T-helper 22 cell (primary cell): ENCODE measurements at regions not wholly inside any gene's neighbourhood (a gene's known extent, or its start where the extent isn't known, plus 50 kb on each side); places are given as distances from the start of the nearest gene placed in this dataset.

Source experiments
- DNase-seq: peaks from one replicate; pipeline ENCODE4 v3.0.0-alpha.2; 2020; ENCODE audit warnings: low read depth

DNA sequence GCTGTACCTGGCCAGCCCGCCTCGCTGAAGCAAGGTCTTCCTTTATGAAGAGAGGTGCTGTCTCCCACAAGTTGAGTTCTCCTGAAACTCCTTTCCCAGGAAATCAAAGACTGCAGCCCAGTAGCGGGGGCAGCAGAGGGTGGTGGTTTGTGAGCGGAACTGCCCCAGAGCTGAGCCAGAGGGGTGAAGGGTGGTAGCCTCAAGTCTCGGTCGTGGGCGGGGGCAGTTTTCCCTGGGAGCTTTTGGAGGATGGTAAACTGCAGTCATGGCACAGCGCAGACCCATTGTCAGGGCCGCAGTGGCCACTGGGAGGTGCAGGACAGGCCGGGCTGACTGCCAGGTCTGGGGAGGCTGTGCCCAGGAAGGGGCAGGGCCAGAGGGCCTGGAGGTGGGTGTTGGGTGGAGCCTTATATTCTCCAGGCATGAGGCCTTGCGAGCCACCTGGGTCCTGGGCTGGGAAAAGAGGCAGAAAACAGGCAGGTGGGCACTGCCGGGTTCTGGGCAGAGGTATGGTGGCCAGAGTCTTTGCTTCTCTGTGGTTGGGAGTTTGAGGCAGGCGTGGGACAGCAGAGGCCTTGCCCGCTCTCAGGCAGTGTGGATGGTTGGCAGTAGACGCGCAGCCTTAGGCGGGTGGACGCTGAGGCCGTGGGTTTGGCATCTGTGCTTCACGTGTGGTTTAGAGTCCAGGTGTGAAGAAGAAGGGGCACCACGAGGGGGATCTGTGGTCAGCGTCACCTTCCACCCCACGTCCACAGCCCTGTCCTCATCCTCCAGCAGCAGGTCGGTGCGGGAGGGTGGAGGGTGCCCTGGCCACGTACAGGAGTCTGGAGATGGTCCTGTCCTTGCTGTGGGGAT is 1176.4 kb downstream of the BRD1 start:
- DNase-seq, result no peak

DNA sequence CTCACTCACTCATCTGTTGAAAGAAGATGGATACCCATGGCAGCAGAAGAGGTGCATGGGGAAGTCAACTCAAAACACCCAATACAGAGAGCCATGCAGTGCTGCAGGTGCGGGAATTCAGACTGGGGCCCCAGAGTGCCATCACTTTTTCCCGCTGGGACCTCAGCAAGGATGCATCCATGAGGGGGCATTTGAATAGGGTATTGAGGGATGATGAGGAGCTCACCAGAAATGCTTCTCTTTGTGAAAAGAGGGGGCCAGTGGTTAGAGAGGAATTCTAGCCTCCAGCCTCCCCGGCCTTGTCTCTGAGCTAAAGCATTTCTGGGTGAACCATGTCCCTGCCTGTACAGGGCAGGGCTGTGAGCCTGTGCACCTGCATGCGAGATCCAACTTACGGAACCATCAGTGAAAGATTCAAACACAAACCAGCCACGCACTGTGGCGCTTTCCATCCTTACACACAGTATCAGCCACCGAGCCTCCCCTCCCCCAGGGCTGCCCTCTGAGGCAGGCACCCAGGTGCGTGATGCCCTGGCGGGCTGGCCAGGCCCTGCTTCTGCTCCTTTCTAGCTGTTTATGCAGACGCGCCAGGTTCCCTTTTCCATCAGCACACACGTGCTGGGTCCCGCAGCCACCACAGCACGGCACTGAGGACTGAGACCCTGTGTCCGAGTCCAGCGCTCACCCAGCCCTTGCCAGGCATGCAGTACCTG is 1177.2 kb downstream of the BRD1 start:
- DNase-seq, result no peak

DNA sequence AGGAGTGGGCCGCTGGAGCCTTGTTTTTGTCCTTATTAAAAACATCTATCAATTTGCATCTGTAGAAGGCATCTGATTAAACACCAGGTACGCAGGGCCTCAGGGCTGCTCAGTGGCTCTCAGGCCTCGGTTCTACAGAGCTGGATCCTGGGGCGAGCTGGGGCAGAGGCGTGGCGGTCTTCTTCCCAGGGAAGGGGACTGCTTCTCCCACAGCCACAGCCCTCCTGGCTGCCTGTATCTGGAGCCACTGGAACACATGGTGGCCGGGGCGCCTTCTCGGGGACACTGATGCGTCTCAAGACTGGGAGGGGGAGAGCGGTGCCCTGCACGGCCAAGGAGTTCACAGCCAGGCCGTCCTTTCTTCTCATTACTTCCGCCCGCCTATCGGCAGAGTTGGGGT is 1178.2 kb downstream of the BRD1 start:
- no peak for DNase-seq

DNA sequence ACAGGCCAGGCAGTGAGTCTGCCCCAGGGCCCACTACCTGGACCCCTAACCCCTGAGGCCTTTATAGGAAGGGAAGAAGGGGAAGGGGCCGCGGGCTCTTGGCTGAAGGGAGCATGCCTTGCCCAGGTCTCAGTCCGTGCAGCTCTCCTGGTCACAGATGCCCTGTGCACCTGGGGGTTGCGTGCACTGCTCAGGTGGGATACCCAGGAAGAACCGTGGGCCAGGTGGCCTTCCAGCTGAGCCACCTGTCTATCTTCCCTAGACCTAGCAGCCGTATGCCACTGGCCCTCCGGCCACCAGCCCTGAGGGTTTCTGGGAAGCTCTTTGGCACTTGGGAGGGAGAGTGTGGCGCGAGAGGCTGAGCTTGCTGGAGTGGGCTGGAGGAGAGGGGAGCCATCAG is 1178.6 kb downstream of the BRD1 start:
- DNase-seq, result no peak

DNA sequence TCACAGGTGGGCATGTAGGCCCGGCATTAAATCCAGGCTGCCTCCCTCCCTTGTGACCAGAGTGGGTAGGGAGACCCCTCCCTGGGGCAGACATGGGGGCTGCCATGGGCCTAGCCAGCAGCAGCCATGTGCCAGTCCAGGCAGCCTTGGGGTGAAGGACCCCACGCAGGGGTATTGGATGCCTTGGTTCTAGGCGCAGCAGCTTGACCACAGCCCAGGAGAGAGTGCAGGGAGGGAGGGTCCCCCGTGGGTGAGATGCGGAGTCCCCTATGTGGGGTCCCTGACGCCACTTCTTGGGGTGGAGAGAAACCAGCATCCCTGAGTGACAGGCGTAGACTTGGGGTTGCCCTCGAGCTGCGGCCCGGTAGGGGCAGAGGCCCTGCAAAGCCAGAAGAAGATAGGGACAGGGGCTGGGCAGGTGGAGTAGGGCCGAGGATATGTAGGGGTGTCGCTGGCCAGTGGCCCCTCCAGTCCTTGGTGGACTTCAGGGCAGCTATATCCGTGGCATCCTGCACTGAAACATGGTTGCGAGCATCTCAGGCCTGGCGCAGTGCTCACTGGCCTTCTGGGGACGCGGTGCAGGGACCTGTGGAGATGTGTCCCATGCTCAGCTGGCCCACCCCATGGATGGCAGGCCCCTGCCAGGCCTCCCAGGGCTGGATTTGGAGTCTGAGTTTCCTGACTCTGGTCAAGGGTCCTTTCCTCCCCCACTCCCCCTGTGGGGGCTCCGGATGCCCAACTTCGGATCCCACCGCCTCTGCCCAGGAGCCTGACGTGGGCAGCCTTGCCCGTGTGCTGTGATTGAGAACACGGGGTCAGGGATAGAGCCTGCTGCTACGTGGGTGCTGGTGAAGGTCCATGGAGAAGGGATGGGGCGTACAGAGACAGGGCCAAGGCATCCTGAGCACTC is 1179.8 kb downstream of the BRD1 start:
- no peak for DNase-seq

DNA sequence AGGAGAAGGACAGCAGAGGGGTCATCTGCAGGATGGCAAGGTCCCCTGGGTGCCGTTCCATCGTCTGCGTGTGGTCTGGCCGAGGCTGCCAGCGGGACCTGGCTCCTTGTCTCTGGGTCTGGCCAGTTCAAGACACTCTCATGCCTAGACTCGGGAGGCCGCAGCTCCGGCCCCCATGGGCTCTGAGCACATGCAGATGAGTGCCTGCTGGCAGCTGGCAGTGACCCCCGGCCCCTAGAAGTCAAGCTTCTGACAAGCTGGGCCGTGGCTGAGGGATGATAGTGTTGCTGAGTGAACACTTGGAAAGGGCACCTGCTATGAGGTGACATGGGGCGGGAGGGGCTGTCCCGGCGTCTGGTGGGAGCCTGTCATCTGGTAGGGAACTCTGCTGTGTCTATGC is 1180.6 kb downstream of the BRD1 start:
- DNase-seq, result no peak

DNA sequence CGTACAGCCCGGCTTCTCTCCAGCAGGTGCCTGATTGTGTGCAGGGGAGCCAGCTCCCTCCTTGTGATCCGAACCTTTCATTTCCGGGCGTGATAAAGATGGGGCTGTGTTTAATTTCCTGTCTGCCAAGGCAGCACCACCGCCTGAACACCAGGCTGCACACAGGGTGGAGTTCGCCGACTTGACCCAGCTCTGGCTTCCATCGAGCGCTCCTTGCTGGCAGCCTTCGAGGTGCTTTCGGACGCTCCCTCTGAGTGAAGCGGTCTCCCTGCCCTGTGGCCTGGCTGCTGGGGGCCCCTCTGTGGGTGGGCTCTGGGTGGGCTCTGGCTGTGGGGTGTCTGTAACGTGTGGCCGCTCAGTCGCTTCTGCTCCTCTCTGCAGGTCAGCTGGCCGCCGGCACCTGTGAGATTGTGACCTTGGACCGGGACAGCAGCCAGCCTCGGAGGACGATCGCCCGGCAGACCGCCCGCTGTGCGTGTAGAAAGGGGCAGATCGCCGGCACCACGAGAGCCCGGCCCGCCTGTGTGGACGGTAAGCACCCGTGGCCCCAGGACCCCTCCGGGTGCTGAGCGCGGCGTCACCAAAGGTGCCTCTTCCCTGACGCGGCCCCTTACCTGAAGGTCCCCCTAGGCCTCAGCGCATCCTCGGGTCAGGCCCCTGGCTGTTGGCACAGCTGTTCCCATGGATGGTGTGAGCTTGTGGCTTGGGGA is 1181.3 kb downstream of the BRD1 start:
- no peak for DNase-seq

DNA sequence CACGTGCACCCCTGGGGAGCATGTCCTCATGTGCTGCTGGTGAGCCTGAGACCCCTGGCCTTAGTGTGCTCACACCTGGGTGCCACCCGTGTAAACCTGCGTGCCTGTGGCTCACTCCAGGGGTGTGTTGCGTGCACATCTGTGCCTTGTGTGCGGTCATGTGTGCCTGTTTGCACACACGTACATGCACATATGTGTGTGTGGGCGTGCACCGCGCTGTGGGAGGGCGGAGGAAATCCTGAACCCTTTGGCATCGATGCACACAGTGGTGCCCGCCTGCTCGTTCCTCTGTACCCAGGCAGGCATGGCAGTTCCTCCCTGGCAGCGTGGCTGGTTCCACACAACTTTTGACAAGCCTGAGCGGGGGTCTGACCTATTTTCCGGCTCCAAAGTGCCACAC is 1181.9 kb downstream of the BRD1 start:
- DNase-seq, result no peak

DNA sequence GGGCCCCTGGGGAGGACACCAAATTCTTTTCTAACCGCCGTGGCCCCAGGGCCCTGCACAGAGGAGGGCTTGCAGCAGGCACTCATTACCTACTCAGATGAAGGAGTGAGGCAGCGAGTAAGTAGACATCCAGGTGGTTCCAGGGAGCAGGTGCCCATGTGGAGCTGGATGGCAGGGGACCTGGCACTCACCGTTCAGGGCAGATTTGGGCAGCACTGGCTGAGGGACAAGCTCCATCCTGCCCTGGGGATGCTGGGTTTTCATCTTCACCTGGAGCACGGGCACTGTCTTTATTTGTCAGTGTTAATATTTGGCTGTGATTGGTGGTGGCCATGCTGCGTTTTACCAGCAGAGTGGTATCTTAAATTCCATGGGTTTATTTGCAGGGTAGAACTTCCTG is 1182.7 kb downstream of the BRD1 start:
- no peak for DNase-seq

DNA sequence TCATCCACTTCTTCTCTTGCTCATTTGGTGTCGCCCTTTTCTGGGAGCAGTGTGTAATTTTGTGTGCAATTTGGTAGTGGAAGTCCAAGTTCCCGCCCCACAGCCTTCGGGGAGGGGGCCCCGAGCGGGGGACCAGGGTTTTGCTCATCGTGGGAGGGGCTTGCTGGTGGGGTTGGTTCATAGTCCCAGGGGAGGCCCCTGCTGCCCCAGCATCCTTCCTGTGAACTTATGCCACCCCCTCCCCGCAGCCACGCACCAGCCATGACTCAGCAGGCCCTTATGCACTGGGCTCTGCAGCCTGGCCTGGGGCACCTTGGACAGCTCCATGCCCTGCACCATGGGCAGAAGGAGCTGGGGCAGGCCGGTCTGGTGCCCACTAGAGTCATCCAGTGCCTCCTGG is 1183.6 kb downstream of the BRD1 start:
- DNase-seq, result no peak

DNA sequence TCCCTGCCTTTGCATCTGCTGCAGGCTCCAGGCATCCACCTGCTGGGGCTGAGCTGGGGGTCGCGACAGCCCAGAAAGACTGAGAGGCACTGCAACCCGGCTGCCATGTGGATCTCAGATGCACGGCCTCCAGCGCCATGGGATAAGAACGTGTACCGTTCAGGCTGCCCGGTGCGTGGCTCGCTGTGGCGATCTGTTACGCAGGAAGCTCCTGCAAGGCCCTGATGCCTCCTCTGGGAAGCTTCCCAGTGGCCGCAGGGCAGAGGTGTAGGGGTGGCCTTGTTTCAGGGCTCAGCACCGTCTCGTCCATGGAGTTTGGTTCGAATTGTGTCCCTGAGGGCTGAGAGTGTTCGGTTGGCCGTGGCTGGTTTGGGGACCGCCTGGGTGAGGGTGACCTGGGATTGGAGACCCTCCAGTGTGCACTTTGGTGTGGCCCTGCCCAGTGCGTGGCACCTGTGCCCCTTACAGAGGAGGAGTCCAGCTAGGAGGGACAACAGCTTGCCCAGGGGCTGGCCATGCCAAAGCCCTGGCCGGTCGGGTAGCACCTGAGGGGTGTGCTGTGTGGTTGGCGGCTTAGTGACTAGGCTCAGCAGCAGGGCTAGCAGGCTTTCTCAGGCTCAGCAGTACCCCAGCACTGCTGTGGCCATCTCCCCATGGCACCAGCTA is 1184.5 kb downstream of the BRD1 start:
- DNase-seq, result no peak

DNA sequence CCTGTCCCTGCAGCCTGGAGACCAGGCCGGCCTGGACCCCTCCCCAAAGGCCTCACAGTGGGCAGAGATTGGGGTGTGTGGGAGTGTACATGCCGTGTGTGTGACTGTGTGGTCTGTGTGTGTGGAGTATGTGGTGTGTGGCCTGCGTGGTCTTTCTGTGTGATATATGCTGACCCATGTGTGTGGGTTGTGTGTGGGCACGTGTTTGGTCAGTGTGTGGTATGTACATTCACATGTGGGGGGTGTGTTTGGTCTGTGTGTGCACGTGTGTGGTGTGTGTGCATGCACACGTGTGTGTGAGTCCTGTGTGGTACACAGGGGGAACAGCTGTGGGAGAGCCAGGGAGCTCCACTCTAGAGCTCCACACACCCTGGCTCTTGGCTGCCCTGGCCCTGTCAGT is 1185.1 kb downstream of the BRD1 start:
- DNase-seq, result no peak

DNA sequence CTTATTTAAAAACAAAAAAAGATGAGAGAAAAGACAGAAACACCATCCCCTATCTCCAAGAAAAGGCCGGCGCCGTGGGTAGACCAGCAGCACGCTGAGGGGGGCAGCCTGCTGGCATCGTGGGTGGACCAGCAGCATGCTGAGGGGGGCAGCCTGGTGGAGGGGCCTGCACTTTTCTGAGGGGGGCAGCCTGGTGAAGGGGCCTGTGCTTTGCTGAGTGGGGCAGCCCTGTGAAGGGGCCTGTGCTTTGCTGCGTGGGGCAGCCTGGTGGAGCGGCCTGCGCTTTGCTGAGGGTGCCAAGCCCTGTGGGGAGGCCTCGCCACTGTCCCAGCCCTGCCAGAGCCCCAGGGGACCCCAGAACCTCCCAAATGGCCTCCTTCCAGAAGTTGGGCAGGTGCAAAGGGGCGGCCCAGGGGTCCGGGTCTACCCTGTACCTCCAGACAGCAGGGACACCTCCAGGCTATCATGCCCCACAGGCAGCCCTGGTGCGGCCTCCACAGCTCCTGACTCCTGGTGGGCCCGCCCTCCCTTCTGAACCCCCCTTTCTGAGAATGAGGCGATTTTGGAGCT is 1185.7 kb downstream of the BRD1 start:
- DNase-seq, result no peak

DNA sequence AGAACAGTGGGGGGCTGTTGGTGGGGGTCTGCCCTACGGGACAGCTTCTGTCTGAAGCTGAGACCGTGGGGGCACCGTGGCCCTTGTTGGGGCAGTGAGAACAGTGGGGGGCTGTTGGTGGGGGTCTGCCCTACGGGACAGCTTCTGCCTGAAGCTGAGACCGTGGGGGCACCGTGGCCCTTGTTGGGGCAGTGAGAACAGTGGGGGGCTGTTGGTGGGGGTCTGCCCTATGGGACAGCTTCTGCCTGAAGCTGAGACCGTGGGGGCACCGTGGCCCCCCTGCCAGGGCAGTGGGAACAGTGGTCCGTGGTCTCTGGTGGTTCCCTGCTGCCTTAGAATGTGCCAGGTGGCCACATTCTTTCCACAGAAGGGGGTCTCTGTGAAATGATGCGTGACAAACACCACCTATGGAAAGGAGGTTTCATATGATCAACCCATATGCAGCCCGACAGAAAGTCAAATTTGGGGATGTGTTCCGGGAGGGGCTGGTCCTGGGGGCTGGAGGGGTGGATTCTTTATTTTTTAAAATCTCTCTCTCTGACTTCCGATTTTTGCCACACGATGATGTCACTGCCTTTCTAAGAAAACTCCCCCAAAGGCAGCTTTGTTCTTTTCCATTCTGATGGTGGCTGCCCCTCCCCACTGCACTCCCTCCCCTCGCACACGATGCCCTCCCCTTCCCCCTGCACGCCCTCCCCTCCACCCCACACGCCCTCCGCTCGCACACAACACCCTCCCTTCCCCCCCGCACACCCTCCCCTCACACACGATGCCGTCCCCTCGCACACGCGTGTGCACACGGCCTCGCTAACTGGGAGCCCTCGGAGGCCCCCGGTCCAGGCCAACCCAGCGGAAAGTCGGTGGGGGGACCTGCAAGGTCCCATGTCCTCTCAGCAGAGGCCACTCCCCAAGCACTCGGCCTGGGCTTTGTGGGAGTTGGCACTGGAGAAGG is 1186.5 kb downstream of the BRD1 start:
- no peak for DNase-seq

DNA sequence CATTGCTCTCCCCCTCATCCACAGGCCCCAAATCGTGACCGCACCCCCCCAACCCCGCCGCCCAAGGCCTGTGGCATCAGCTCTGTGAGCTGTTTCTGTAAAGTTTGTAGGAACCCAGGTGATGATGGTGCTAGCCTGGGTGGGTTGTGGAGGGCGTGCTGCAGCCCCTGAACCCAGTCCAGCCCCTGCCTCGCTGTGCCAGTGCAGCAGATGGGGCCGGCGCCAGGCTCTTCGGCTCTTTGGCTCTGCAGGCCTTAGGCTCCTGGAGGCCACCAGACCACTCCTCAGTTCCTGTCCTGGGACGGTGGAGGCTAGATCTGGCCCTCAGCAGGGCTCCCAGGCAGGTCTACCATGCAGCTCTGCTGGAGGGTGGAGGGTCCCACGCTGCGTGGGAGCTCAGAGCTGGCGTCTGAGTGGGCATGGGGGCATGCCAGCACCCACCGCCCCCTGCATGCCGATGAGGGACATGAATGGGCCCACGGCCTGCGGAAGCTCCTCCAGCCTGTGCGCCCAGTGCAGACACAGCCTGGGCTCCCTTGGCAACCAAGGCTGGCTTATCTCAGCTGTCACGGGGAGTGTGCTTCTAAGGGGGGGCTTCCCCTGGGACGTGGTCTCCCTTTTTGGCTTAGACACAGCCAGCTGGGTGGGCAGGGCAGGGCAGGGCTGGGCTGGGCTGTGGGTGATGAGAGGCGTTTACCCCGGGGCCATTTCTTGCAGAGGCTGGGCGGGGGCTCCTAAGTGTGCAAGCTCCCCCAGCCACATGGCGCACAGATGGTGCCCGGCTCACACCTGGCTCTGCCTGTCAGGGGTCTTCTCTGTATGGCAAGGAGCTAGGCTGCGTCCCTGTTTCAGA is 1187.6 kb downstream of the BRD1 start:
- DNase-seq, result no peak

DNA sequence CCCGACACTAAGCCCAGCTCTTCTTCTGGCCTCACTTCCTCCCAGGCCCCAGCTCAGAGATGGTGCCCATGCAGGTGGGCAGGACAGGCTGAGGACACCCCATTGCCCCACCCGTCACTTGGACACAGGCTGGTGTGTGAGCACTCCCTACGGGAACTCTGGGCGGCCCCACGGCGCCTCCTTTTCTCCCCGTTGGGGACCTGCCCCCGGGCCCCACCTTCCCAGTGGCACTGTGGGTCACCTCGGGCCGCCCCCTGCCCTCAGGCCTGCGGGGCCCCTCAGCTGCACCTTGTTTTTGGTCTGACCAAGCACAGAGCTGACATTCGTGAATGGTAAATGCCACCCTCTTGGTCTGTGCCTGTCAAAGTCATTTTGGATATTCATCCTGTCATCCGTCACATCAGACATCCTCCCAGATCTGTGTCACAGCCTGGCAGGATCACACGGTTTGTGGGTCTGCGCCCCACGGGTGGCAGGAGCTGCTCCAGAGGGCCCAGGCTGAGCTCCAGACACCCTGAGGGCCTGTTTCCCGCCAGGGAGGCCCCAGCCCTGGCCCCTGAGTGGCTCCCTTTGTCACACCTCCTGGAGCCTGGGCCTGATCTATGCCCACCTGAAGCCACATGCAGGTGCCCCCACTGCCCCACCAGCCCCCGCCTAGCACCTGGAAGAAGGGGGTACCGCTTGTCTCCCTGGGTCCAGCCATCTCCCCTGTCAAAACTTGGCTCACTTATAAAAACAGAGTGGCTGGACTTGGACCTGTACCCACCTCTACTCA is 1188.5 kb downstream of the BRD1 start:
- no peak for DNase-seq

DNA sequence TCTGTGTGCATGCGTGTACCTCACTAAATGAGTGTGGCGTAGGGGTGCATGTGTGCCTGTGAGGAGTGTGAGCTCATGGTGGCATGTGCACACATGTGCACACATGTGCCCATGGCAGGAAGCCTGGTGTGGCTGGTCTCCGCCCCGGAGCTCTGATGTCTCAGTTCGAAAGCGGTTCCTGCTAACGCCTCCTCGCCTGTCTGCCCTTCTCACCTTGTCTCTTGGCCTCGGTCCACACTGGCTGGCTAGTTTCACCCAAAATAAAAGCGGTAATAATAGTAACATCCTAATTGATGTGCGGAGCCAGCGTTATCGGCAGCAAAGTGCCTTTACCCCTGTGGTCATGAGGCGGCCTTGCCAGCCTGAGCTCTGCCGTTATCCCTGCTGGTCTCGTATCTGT is 1190.4 kb downstream of the BRD1 start:
- DNase-seq, result no peak

DNA sequence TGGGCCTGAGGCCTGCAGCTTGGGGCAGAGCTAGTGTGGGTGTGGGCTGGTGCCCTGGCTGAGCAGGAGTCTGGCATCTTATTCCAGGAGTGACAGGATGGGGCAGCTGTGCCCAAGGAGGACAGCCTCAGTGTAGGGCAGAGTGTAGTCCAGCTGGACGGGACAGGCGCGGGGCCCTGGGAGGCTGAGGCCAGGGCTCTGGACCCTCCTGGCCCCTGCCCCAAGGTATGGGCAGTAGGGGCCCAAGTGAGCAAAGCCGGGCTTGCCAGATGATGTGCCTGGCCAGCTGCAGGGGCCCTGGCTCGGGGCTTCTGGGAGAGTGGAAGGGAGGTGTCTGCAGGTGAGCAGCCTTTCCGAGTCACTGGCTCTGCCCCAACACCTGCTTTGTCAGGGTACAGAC is 1190.9 kb downstream of the BRD1 start:
- no peak for DNase-seq
